Right atrium auricular region (tissue), 2 donors: ENCODE measurements at regions not wholly inside any gene's neighbourhood (a gene's known extent, or its start where the extent isn't known, plus 50 kb on each side); places are given as distances from the start of the nearest gene placed in this dataset.
"Not testable (repeated sequence)": the region's sequence is repeated elsewhere in the genome, so short reads cannot be mapped to it uniquely, and the experiment has no call there.

ENCODE experiments used
- DNase-seq: peaks from one replicate; pipeline ENCODE4 v3.0.0-alpha.2; 2019; ENCODE audit warnings: low spot score
- H3K27ac ChIP-seq, 2 donors: fragments of 200-600 bp; sonication (generic); 1 replicate in 1 of 2; 2 replicates in 1 of 2; pipeline ENCODE4 v1.5.1; 2016 to 2019
- H3K27me3 ChIP-seq, 2 donors: fragments of 200-600 bp; sonication (generic); one replicate each; pipeline versions ENCODE4 v1.5.1 to v1.6.0; 2017 to 2019
- H3K36me3 ChIP-seq: fragments of 200-600 bp; sonication (generic); one replicate; pipeline ENCODE4 v1.5.1; 2016
- H3K4me1 ChIP-seq, 2 donors: fragments of 200-600 bp; sonication (generic); one replicate each; pipeline versions ENCODE4 v1.5.1 to v1.6.0; 2017 to 2019
- H3K4me3 ChIP-seq, 2 donors: fragments of 200-600 bp; sonication (generic); 1 replicate in 1 of 2; 2 replicates in 1 of 2; pipeline ENCODE4 v1.5.1; 2017 to 2019; ENCODE audit warnings: mild to moderate bottlenecking in 1 of 2, moderate library complexity in 1 of 2
- H3K9me3 ChIP-seq, 2 donors: fragments of 200-600 bp; sonication (generic); one replicate each; pipeline ENCODE4 v1.5.1; 2019
- TF ChIP-seq, protein P1 (sequence below), 2 donors: fragments of 200-600 bp; sonication (generic); IDR thresholded peaks; one replicate each; pipeline ENCODE4 v1.5.1; 2019; ENCODE audit warnings: antibody characterized with exemption in 2 of 2

DNA sequence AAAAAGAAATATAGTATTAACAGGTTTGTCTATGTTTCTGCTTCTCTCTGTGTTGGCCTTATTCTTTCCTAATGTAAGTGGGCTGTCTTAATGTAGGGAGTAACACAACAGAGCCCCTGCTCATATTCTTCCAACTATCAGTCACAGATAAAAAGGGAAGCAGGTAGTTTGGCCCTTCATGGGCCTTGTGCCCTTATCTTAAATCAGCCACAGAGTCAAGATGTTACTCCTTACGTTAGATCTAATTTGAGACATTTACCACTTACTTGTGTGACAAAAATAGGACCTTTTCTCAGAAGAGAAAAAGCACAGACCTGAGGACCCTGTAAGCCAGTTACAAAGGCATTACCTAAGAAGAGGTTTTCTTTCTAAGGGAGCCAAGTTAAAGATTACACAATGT lies 589.0 kb downstream of the GRXCR1 start:
- Histone ChIP-seq H3K4me1 (no peaks in the 10 kb centered on the region), H3K9me3 (peaks cover 0 to 5% of the 10 kb centered on the region in 2 donors), H3K27ac (no peak overlapping the region), H3K36me3 (no peaks in the 10 kb centered on the region), H3K4me3 (no peak overlapping the region), H3K27me3 (no peaks in the 10 kb centered on the region)
- TF ChIP-seq, protein P1, sequence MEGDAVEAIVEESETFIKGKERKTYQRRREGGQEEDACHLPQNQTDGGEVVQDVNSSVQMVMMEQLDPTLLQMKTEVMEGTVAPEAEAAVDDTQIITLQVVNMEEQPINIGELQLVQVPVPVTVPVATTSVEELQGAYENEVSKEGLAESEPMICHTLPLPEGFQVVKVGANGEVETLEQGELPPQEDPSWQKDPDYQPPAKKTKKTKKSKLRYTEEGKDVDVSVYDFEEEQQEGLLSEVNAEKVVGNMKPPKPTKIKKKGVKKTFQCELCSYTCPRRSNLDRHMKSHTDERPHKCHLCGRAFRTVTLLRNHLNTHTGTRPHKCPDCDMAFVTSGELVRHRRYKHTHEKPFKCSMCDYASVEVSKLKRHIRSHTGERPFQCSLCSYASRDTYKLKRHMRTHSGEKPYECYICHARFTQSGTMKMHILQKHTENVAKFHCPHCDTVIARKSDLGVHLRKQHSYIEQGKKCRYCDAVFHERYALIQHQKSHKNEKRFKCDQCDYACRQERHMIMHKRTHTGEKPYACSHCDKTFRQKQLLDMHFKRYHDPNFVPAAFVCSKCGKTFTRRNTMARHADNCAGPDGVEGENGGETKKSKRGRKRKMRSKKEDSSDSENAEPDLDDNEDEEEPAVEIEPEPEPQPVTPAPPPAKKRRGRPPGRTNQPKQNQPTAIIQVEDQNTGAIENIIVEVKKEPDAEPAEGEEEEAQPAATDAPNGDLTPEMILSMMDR (IDR thresholded peaks at IDR 0.05): no peak
- no peak for DNase-seq

DNA sequence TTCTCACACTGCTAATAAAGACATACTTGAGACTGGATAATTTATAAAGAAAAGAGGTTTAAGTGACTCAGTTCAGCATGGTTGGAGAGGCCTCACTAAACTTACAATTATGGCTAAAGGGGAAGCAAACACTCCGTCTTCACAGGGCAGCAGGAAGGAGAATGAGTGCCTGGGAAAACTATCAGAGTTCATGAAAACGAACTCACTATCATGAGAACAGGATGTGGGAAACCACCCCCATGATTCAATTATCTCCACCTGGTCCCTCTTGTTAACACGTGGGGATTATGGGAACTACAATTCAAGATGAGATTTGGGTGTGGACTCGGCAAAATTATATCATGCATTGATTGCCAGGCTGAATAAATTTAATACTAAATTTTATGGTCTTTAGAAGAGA lies 592.7 kb downstream of the GRXCR1 start:
- Histone ChIP-seq H3K27me3 (no peaks in the 10 kb centered on the region), H3K4me1 (no peaks in the 10 kb centered on the region), H3K27ac (no peak overlapping the region), H3K4me3 (no peak overlapping the region), H3K36me3 (no peaks in the 10 kb centered on the region), H3K9me3 (peaks cover 0 to 16% of the 10 kb centered on the region in 2 donors)
- no peak for DNase-seq
- TF ChIP-seq, protein P1 (IDR thresholded peaks at IDR 0.05): no peak

- no peaks in the 10 kb centered on the region for H3K4me1 ChIP-seq
Observed at GRCh38 chr4:43496188-43496587, 603.7 kb downstream of the GRXCR1 start.

DNA sequence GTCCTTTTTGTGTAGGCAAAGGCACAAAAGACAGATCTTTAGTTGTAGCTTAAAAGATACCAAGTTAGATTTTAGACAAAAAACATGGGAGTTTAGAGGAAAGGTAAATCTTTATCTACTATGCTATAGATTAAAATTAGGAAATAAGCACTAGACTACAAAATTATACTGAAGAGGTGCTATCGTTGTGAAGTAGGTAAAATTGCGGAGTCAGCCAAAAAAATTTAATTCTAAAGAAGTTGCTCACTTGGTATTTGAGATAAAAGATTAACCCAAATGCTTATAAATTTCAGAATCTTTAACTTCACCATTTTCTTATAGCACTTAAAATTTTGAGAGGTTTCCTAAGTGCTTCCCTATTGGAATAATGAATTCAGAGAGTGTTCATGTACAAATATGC lies 604.1 kb downstream of the GRXCR1 start:
- TF ChIP-seq, protein P1 (IDR thresholded peaks at IDR 0.05): no peak
- H3K4me1 ChIP-seq: no peaks in the 10 kb centered on the region
- H3K27me3 ChIP-seq: no peaks in the 10 kb centered on the region
- no peak overlapping the region for H3K4me3 ChIP-seq
- DNase-seq: no peak
- H3K27ac ChIP-seq: no peak overlapping the region
- no peaks in the 10 kb centered on the region for H3K9me3 ChIP-seq
- H3K36me3 ChIP-seq: no peaks in the 10 kb centered on the region

More at GRCh38 chr4:43496188-43496587, 603.7 kb downstream of the GRXCR1 start:
- Histone ChIP-seq H3K9me3 (no peaks in the 10 kb centered on the region), H3K36me3 (no peaks in the 10 kb centered on the region), H3K27ac (no peak overlapping the region), H3K4me3 (no peak overlapping the region), H3K27me3 (no peaks in the 10 kb centered on the region)
- TF ChIP-seq, protein P1 (IDR thresholded peaks at IDR 0.05): no peak
- no peak for DNase-seq

DNA sequence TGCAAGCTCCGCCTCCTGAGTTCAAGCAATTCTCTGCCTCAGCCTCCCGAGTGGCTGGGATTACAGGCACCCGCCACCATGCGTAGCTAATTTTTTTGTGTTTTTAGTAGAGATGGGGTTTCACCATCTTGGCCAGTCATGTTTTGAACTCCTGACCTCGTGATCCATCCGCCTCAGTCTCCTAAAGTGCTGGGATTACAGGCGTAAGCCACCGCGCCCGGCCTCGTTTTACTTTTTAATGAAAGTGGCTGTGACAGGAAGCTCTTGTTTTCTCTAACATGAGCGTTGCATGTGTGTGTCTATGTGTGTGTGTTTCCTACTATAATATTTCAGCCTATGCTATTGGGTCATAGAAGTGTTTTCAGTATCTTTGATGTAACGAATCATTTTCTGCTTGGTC lies 613.3 kb downstream of the GRXCR1 start:
- not testable (repeated sequence) for H3K4me3 ChIP-seq, H3K9me3 ChIP-seq, H3K27ac ChIP-seq, DNase-seq, H3K27me3 ChIP-seq, H3K4me1 ChIP-seq, H3K36me3 ChIP-seq

GRCh38 chr4:43512253-43512652 lies 619.7 kb downstream of the GRXCR1 start:
- DNase-seq: no peak
- no peak overlapping the region for H3K4me3 ChIP-seq
- TF ChIP-seq, protein P1 (IDR thresholded peaks at IDR 0.05): no peak
- no peaks in the 10 kb centered on the region for H3K9me3 ChIP-seq
- H3K27ac ChIP-seq: no peak overlapping the region
- no peaks in the 10 kb centered on the region for H3K36me3 ChIP-seq
- no peaks in the 10 kb centered on the region for H3K27me3 ChIP-seq
- no peaks in the 10 kb centered on the region for H3K4me1 ChIP-seq
